A549 (cell line): ENCODE measurements at regions not wholly inside any gene's neighbourhood (a gene's known extent, or its start where the extent isn't known, plus 50 kb on each side); places are given as distances from the start of the nearest gene placed in this dataset.

Source experiments
- ATAC-seq, 2 experiments: fragments of 200-7000 bp in 1 of 2; fragments of >200 bp in 1 of 2; cut with Nextera tagmentation in 1 of 2; cut with Tn5 transposase in 1 of 2; 3 replicates each; pipeline versions ENCODE4 v1.8.0 to v1.9.1; 2018 to 2020; ENCODE audit warnings: mild to moderate bottlenecking in 1 of 2, moderate library complexity in 1 of 2
- CTCF ChIA-PET: fragments of 300-600 bp; sonication (Branson Sonifier 250); formaldehyde crosslinking; extraction: SDS; loops from one replicate; lab custom pipeline; 2021; ENCODE audit warnings: antibody characterized with exemption, inconsistent platforms; lab: Yijun Ruan, JAX
- POLR2A ChIA-PET: fragments of 350-600 bp; formaldehyde crosslinking; extraction: SDS; loops from one replicate; lab custom pipeline; 2021; ENCODE audit warnings: antibody characterized with exemption, inconsistent platforms; lab: Yijun Ruan, JAX
- DNase-seq, 2 experiments: peaks; one replicate each; pipeline versions ENCODE4 v3.0.0 to v3.0.0-alpha.2; 2011 to 2016; ENCODE audit warnings: low read depth in 1 of 2, low spot score in 1 of 2
- FAIRE-seq: peaks from 2 replicates; lab custom pipeline; 2011; peaks lifted over from hg19 to GRCh38; lab: Jason Lieb, UNC
- H3K27ac ChIP-seq, 2 experiments: fragments of >200 bp; sonication (Bioruptor Twin); formaldehyde crosslinking; 3 replicates each; pipeline ENCODE4 v1.5.1; 2016 to 2017
- H3K4me1 ChIP-seq: fragments of >200 bp; sonication (Bioruptor Twin); formaldehyde crosslinking; 3 replicates; pipeline ENCODE4 v1.6.1; 2016
- H3K4me2 ChIP-seq: fragments of >200 bp; sonication (Bioruptor Twin); formaldehyde crosslinking; 3 replicates; pipeline ENCODE4 v1.6.1; 2016
- H3K4me3 ChIP-seq: fragments of >200 bp; sonication (Bioruptor Twin); formaldehyde crosslinking; 3 replicates; pipeline ENCODE4 v1.5.1; 2016
- H3K9me3 ChIP-seq: fragments of >200 bp; sonication (Bioruptor Twin); formaldehyde crosslinking; 3 replicates; pipeline ENCODE4 v1.6.1; 2016
- BHLHE40 ChIP-seq: IDR thresholded peaks from 2 replicates; pipeline ENCODE4 v1.6.1; 2012; ENCODE audit warnings: low read depth, low read length, inconsistent platforms
- CBX2 ChIP-seq: fragments of 200-600 bp; sonication (generic); IDR thresholded peaks from 2 replicates; pipeline ENCODE4 v1.6.1; 2016; ENCODE audit warnings: low read depth, mild to moderate bottlenecking, borderline replicate concordance
- CBX8 ChIP-seq: fragments of 200-600 bp; sonication (generic); IDR thresholded peaks from 2 replicates; pipeline ENCODE4 v1.6.1; 2016
- CEBPB ChIP-seq, 2 experiments: fragments of >200 bp in 1 of 2; sonication (Bioruptor Twin) in 1 of 2; formaldehyde crosslinking in 1 of 2; IDR thresholded peaks; 2 replicates each; pipeline ENCODE4 v1.6.1; 2012 to 2016
- E2F6 ChIP-seq: IDR thresholded peaks from 2 replicates; pipeline ENCODE4 v1.6.1; 2012; ENCODE audit warnings: low read depth, borderline replicate concordance
- EHF ChIP-seq: fragments of 250-450 bp; sonication (Bioruptor Pico); IDR thresholded peaks from 2 replicates; pipeline ENCODE4 v1.5.0; 2020; ENCODE audit warnings: mild to moderate bottlenecking
- ESRRA ChIP-seq: fragments of 150-350 bp; IDR thresholded peaks from 2 replicates; pipeline ENCODE4 v1.6.1; 2014; ENCODE audit warnings: mild to moderate bottlenecking, low read length, borderline replicate concordance
- GATA3 ChIP-seq: IDR thresholded peaks from 2 replicates; pipeline ENCODE4 v1.6.1; 2012; ENCODE audit warnings: borderline replicate concordance
- HDAC2 ChIP-seq: fragments of 200-600 bp; sonication (generic); IDR thresholded peaks from 2 replicates; pipeline ENCODE4 v1.6.1; 2016
- HOXB13 ChIP-seq: fragments of 250-450 bp; sonication (Bioruptor Pico); IDR thresholded peaks from 2 replicates; pipeline ENCODE4 v1.5.0; 2020; ENCODE audit warnings: low read depth, mild to moderate bottlenecking, moderate library complexity
- KDM5A ChIP-seq: fragments of 200-600 bp; sonication (generic); IDR thresholded peaks from 2 replicates; pipeline ENCODE4 v1.6.1; 2016; ENCODE audit warnings: antibody characterized with exemption, mild to moderate bottlenecking
- MAFK ChIP-seq: fragments of 450-650 bp; IDR thresholded peaks from 2 replicates; pipeline ENCODE4 v1.6.1; 2014; ENCODE audit not compliant: partially characterized antibody
- NFE2L2 ChIP-seq: fragments of 150-350 bp; conservative IDR thresholded peaks from 2 replicates; pipeline ENCODE4 v1.6.1; 2014; ENCODE audit warnings: low read length
- NR3C1 ChIP-seq: fragments of >200 bp; sonication (Bioruptor Twin); formaldehyde crosslinking; IDR thresholded peaks from 3 replicates; pipeline ENCODE4 v1.6.1; 2017
- PBX3 ChIP-seq: IDR thresholded peaks from 2 replicates; pipeline ENCODE4 v1.6.1; 2012
- POLR2AphosphoS2 ChIP-seq: conservative IDR thresholded peaks from 2 replicates; pipeline ENCODE4 v1.6.1; 2012; ENCODE audit warnings: low read length, improper control_type of control experiment, inconsistent platforms
- SMC3 ChIP-seq: fragments of >200 bp; sonication (Bioruptor Twin); formaldehyde crosslinking; IDR thresholded peaks from 3 replicates; pipeline ENCODE4 v1.6.1; 2018; ENCODE audit warnings: inconsistent platforms
- TFCP2L1 ChIP-seq: fragments of 250-450 bp; sonication (Bioruptor Pico); IDR thresholded peaks from 2 replicates; pipeline ENCODE4 v1.5.0; 2021; ENCODE audit warnings: mild to moderate bottlenecking
- USF2 ChIP-seq: fragments of 450-650 bp; IDR thresholded peaks from 2 replicates; pipeline ENCODE4 v1.6.1; 2014; ENCODE audit warnings: antibody characterized with exemption
- ZC3H11A ChIP-seq: fragments of 450-650 bp; IDR thresholded peaks from 2 replicates; pipeline ENCODE4 v1.6.1; 2014; ENCODE audit warnings: antibody characterized with exemption, mild to moderate bottlenecking
- ZFP36 ChIP-seq: fragments of 450-650 bp; IDR thresholded peaks from 2 replicates; pipeline ENCODE4 v1.6.1; 2014; ENCODE audit warnings: borderline replicate concordance; ENCODE audit not compliant: partially characterized antibody
- ZSCAN20 ChIP-seq: fragments of 250-450 bp; sonication (Bioruptor Pico); IDR thresholded peaks from 2 replicates; pipeline ENCODE4 v1.8.0; 2022; ENCODE audit warnings: mild to moderate bottlenecking, moderate library complexity
- WGBS: methylation state at CpG from one replicate; pipeline ENCODE4 v1.1.6; 2017; ENCODE audit errors: missing lambda C conversion rate; 5-methylcytosine and 5-hydroxymethylcytosine counted together

GRCh38 chr4:23476515-23477090 lies 413.2 kb downstream of the PPARGC1A start:
- POLR2A ChIA-PET = no interaction called here
- no peak for ATAC-seq

GRCh38 chr4:23463071-23463470 lies 426.8 kb downstream of the PPARGC1A start:
- H3K4me1 ChIP-seq = no peaks in the 10 kb centered on the region
- TF ChIP-seq HOXB13 (CRISPR knock-in tag) = no peak
- no peak for TF ChIP-seq ESRRA
- no peak for TF ChIP-seq USF2
- TF ChIP-seq HDAC2 = no peak
- TF ChIP-seq SMC3 = no peak
- TF ChIP-seq EHF (CRISPR knock-in tag) = no peak
- no peak for TF ChIP-seq TFCP2L1 (CRISPR knock-in tag)
- TF ChIP-seq NFE2L2 = no peak
- TF ChIP-seq, all 56 proteins: peak for 0
- Histone ChIP-seq H3K9me3 (no peaks in the 10 kb centered on the region), H3K4me2 (no peak overlapping the region), H3K4me3 (no peak overlapping the region), H3K27ac (no peak overlapping the region)
- ATAC-seq (no peak), DNase-seq (no peak), FAIRE-seq (no peak)
- ChIA-PET CTCF (no interaction called here), POLR2A (no interaction called here)

More at GRCh38 chr4:23476515-23477090, 413.2 kb downstream of the PPARGC1A start:
- DNase-seq (no peak), FAIRE-seq (no peak)
- Histone ChIP-seq H3K27ac (no peak overlapping the region), H3K4me3 (no peak overlapping the region), H3K9me3 (no peaks in the 10 kb centered on the region), H3K4me2 (no peak overlapping the region), H3K4me1 (no peaks in the 10 kb centered on the region)
- WGBS = 0% methylated on average over 1 of the region's 1 CpG
- no peak for TF ChIP-seq GATA3
- no peak for TF ChIP-seq ZSCAN20
- TF ChIP-seq EHF (CRISPR knock-in tag) = no peak
- TF ChIP-seq TFCP2L1 (CRISPR knock-in tag) = no peak
- TF ChIP-seq NR3C1 = no peak
- TF ChIP-seq CBX2 = no peak
- TF ChIP-seq KDM5A = no peak
- no peak for TF ChIP-seq MAFK
- TF ChIP-seq ZC3H11A = no peak
- TF ChIP-seq CEBPB (IDR thresholded peaks at IDR 0.05) = no peak
- TF ChIP-seq USF2 = no peak
- no peak for TF ChIP-seq PBX3
- no peak for TF ChIP-seq NFE2L2
- no peak for TF ChIP-seq E2F6
- TF ChIP-seq ZFP36 = no peak
- no peak for TF ChIP-seq CBX8
- TF ChIP-seq POLR2AphosphoS2 = no peak
- CTCF ChIA-PET = no interaction called here

GRCh38 chr4:23458054-23458453 lies 431.8 kb downstream of the PPARGC1A start:
- no peak overlapping the region for H3K27ac ChIP-seq
- no peak for FAIRE-seq
- POLR2A ChIA-PET = no interaction called here
- ATAC-seq = no peak
- no peak overlapping the region for H3K4me3 ChIP-seq
- H3K4me1 ChIP-seq = no peaks in the 10 kb centered on the region
- H3K9me3 ChIP-seq = no peaks in the 10 kb centered on the region
- CTCF ChIA-PET = no interaction called here
- no peak for TF ChIP-seq GATA3
- no peak for TF ChIP-seq BHLHE40
- no peak for TF ChIP-seq PBX3
- no peak for TF ChIP-seq CEBPB (IDR thresholded peaks at IDR 0.05)
- TF ChIP-seq, all 56 proteins: peak for 0
- H3K4me2 ChIP-seq = no peak overlapping the region
- DNase-seq = no peak
- 8% methylated on average over 1 of the region's 1 CpG for WGBS
